MCF 10A (cell line): ENCODE measurements at regions not wholly inside any gene's neighbourhood (a gene's known extent, or its start where the extent isn't known, plus 50 kb on each side); places are given as distances from the start of the nearest gene placed in this dataset.

Source experiments
- BruUV-seq: library from RNA; stranded (reverse); fragments of 400-500 nt; replicated peaks from 2 replicates; lab custom pipeline; 2021; lab: Mats Ljungman, UMichigan
- CTCF ChIA-PET: fragments of 300-600 bp; sonication (Branson Sonifier 250); formaldehyde crosslinking; extraction: SDS; loops from one replicate; lab custom pipeline; 2021; ENCODE audit warnings: antibody characterized with exemption, inconsistent platforms; lab: Yijun Ruan, JAX
- POLR2A ChIA-PET: fragments of 300-600, 350-650 bp; sonication (Branson Sonifier 250); formaldehyde crosslinking; extraction: SDS; loops from one replicate; lab custom pipeline; 2020; ENCODE audit warnings: antibody characterized with exemption, inconsistent platforms; lab: Yijun Ruan, JAX
- DNase-seq: peaks from one replicate; pipeline ENCODE4 v3.0.0-alpha.2; 2018; ENCODE audit not compliant: unreplicated experiment
- H3K27ac Mint-ChIP-seq: one replicate; pipeline ENCODE4 v1.8.0; 2022; ENCODE audit warnings: mild to moderate bottlenecking, low read depth, mixed read lengths; ENCODE audit not compliant: unreplicated experiment
- H3K27me3 Mint-ChIP-seq: one replicate; pipeline ENCODE4 v1.8.0; 2022; ENCODE audit warnings: mixed read lengths; ENCODE audit not compliant: insufficient read depth, unreplicated experiment
- H3K36me3 Mint-ChIP-seq: one replicate; pipeline ENCODE4 v1.8.0; 2022; ENCODE audit warnings: mild to moderate bottlenecking, moderate library complexity, mixed read lengths; ENCODE audit not compliant: insufficient read depth, unreplicated experiment
- H3K4me1 Mint-ChIP-seq: one replicate; pipeline ENCODE4 v1.8.0; 2022; ENCODE audit warnings: mixed read lengths; ENCODE audit not compliant: insufficient read depth, unreplicated experiment
- H3K4me3 Mint-ChIP-seq: one replicate; pipeline ENCODE4 v1.8.0; 2022; ENCODE audit warnings: mild to moderate bottlenecking, moderate library complexity, mixed read lengths; ENCODE audit not compliant: unreplicated experiment
- H3K9me3 Mint-ChIP-seq: one replicate; pipeline ENCODE4 v1.8.0; 2022; ENCODE audit warnings: mixed read lengths; ENCODE audit not compliant: unreplicated experiment
- CTCF ChIP-seq: fragments of 200-600 bp; IDR thresholded peaks from one replicate; pipeline ENCODE4 v1.8.0; 2022; ENCODE audit warnings: antibody characterized with exemption, mild to moderate bottlenecking; ENCODE audit not compliant: unreplicated experiment
- intact Hi-C: fragments of 100-400 bp; cut with micrococcal nuclease; formaldehyde crosslinking; loops from 2 replicates; pipeline ENCODE4 v1.14.1; 2022

DNA sequence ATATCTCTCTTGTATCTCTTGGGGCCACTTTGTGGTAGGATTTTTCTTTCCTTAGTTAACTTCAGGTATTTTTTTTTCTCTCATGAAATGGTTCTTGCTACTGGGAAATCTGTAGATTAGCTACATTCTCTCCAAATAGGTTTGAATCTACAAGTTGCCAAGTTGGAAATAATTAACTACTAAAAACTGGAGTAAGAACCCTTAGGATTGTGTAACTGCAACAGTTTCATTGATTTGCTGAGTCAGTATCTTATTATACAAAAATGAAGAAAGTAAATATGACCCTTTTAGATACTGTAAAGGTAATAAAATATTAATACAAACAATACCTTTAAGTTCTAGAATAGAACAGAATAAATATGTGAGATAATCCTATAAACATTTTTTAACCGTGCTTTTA is 327.9 kb downstream of the CXXC4 start:
- Mint-ChIP-seq H3K4me3 (no peak overlapping the region), H3K36me3 (no peaks in the 10 kb centered on the region), H3K4me1 (no peaks in the 10 kb centered on the region), H3K9me3 (no peaks in the 10 kb centered on the region), H3K27ac (no peak overlapping the region), H3K27me3 (no peaks in the 10 kb centered on the region)
- ChIA-PET CTCF (no interaction called here), POLR2A (interaction anchor here (0.6 kb wide), 1 partner anchor 35 kb away, joined by 4 read pairs; no protein-coding TSS in a partner anchor)
- intact Hi-C loops, result no loop called here
- TF ChIP-seq CTCF, result no peak
- BruUV-seq, result no TSS peak
- no peak for DNase-seq

GRCh38 chr4:104163820-104164219 is 330.9 kb downstream of the CXXC4 start:
- ChIA-PET POLR2A (no interaction called here), CTCF (no interaction called here)
- H3K9me3 Mint-ChIP-seq, result no peaks in the 10 kb centered on the region
- H3K4me1 Mint-ChIP-seq, result no peaks in the 10 kb centered on the region
- no peak overlapping the region for H3K4me3 Mint-ChIP-seq
- no TSS peak for BruUV-seq
- TF ChIP-seq CTCF, result no peak
- intact Hi-C loops, result no loop called here
- DNase-seq, result peak; percentile 38
- H3K27ac Mint-ChIP-seq, result no peak overlapping the region
- no peaks in the 10 kb centered on the region for H3K27me3 Mint-ChIP-seq
- no peaks in the 10 kb centered on the region for H3K36me3 Mint-ChIP-seq

- no peak for DNase-seq
- BruUV-seq, result no TSS peak
- intact Hi-C loops, result no loop called here
- POLR2A ChIA-PET, result no interaction called here
- no peak overlapping the region for H3K4me3 Mint-ChIP-seq
- no peak overlapping the region for H3K27ac Mint-ChIP-seq
- CTCF ChIA-PET, result no interaction called here
- no peak for TF ChIP-seq CTCF
- no peaks in the 10 kb centered on the region for H3K27me3 Mint-ChIP-seq
- no peaks in the 10 kb centered on the region for H3K36me3 Mint-ChIP-seq
- H3K9me3 Mint-ChIP-seq, result no peaks in the 10 kb centered on the region
- H3K4me1 Mint-ChIP-seq, result no peaks in the 10 kb centered on the region
Observed at GRCh38 chr4:104146048-104146447, 348.6 kb downstream of the CXXC4 start.

DNA sequence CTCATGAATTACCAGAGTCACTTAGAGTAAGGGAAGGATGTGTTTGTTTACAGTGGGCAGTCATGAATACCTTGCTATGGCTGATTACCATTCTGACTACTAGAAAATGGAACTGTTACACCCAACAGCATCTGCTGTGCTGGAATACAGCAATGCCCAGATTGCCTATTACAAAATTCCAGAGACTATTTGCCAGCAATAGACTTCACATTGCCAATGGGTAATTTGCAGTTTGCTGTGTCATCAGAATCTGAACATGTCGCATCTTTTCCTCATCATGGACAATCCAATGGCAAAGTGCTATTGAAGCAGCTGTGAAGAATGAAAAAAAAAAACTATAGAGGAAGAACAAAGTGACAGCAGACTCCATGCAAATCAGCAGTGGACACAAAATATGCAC is 356.6 kb downstream of the CXXC4 start:
- intact Hi-C loops, result no loop called here
- Mint-ChIP-seq H3K4me3 (no peak overlapping the region), H3K27me3 (no peaks in the 10 kb centered on the region), H3K4me1 (no peaks in the 10 kb centered on the region), H3K9me3 (no peaks in the 10 kb centered on the region), H3K36me3 (no peaks in the 10 kb centered on the region), H3K27ac (no peak overlapping the region)
- CTCF ChIA-PET, result no interaction called here
- no peak for DNase-seq
- POLR2A ChIA-PET, result no interaction called here
- BruUV-seq, result no TSS peak
- TF ChIP-seq CTCF, result no peak
